ENCODE measurements at regions not wholly inside any gene's neighbourhood (a gene's known extent, or its start where the extent isn't known, plus 50 kb on each side); places are given as distances from the start of the nearest gene placed in this dataset.

GRCh38 chr7:115637128-115637527, 393.4 kb downstream of the TFEC start:
- TF ChIP-seq EZH2 (IDR thresholded peaks at IDR 0.05; ENCODE audit: borderline replicate concordance, insufficient read depth, low read depth, low read length, poor library complexity, severe bottlenecking), result no peak
- TF ChIP-seq CTCF (IDR thresholded peaks at IDR 0.05), result no peak
- Histone ChIP-seq H3K4me1 (ENCODE audit: control insufficient read depth in 2 of 2, insufficient read depth in 2 of 2, low read length in 2 of 2) (no peaks in the 10 kb centered on the region), H4K20me1 (ENCODE audit: control insufficient read depth, insufficient read depth, low read length, poor library complexity, severe bottlenecking) (no peaks in the 10 kb centered on the region), H3K27ac (ENCODE audit: low read length in 2 of 2) (no peak overlapping the region), H3K4me3 (ENCODE audit: control extremely low read depth in 1 of 5, extremely low read depth in 1 of 5, insufficient read depth in 1 of 5, low read depth in 2 of 5, low read length in 4 of 5) (no peak overlapping the region), H3K36me3 (replicated peaks in 1 of 2; ENCODE audit: control extremely low read depth in 1 of 2, control insufficient read depth in 1 of 2, extremely low read depth in 1 of 2, insufficient read depth in 2 of 2, low read length in 1 of 2) (no peaks in the 10 kb centered on the region), H3K9me3 (ENCODE audit: control extremely low read depth in 1 of 3, control insufficient read depth in 2 of 3, insufficient read depth in 1 of 3, low read length in 2 of 3) (no peaks in the 10 kb centered on the region), H3K79me2 (ENCODE audit: control insufficient read depth, insufficient read depth, low read length) (no peaks in the 10 kb centered on the region), H3K9ac (ENCODE audit: low read length) (no peak overlapping the region), H3K4me2 (replicated peaks; ENCODE audit: low read depth, low read length, poor library complexity, severe bottlenecking) (no peak overlapping the region), H2AFZ (ENCODE audit: insufficient read depth, low read depth, low read length, poor library complexity, severe bottlenecking) (no peak overlapping the region), H3K27me3 (replicated peaks in 1 of 4; ENCODE audit: control extremely low read depth in 1 of 4, control insufficient read depth in 3 of 4, insufficient read depth in 4 of 4, low read length in 3 of 4) (no peaks in the 10 kb centered on the region)
- Mint-ChIP-seq H3K4me1 (no peaks in the 10 kb centered on the region), H3K9me3 (ENCODE audit: insufficient read depth) (peaks cover 8% of the 10 kb centered on the region), H3K4me3 (no peak overlapping the region), H3K27me3 (no peaks in the 10 kb centered on the region), H3K27ac (no peak overlapping the region)
- ChIA-PET POLR2A (no interaction called here), CTCF (no interaction called here)
- DNase-seq (no peak), ATAC-seq (ENCODE audit: low read depth) (no peak)
- intact Hi-C loops (cut with micrococcal nuclease), result no loop called here
- 60% methylated on average over 2 of the region's 2 CpGs for WGBS (ENCODE audit: insufficient coverage)

- no CpG with 5 or more reads among the region's 6 CpGs for WGBS (ENCODE audit: insufficient coverage)
- H3K27ac Mint-ChIP-seq, result no peak overlapping the region
- intact Hi-C loops (cut with micrococcal nuclease), result no loop called here
- H2AFZ ChIP-seq (ENCODE audit: insufficient read depth, low read depth, low read length, poor library complexity, severe bottlenecking), result no peak overlapping the region
- H3K4me3 Mint-ChIP-seq, result no peak overlapping the region
- H3K4me3 ChIP-seq (ENCODE audit: control extremely low read depth in 1 of 5, extremely low read depth in 1 of 5, insufficient read depth in 1 of 5, low read depth in 2 of 5, low read length in 4 of 5), result no peak overlapping the region
- no peaks in the 10 kb centered on the region for H3K27me3 ChIP-seq (replicated peaks in 1 of 4; ENCODE audit: control extremely low read depth in 1 of 4, control insufficient read depth in 3 of 4, insufficient read depth in 4 of 4, low read length in 3 of 4)
- ChIA-PET POLR2A (no interaction called here), CTCF (no interaction called here)
- H3K4me1 ChIP-seq (ENCODE audit: control insufficient read depth in 2 of 2, insufficient read depth in 2 of 2, low read length in 2 of 2), result no peaks in the 10 kb centered on the region
- H3K36me3 ChIP-seq (replicated peaks in 1 of 2; ENCODE audit: control extremely low read depth in 1 of 2, control insufficient read depth in 1 of 2, extremely low read depth in 1 of 2, insufficient read depth in 2 of 2, low read length in 1 of 2), result no peaks in the 10 kb centered on the region
- no peaks in the 10 kb centered on the region for H4K20me1 ChIP-seq (ENCODE audit: control insufficient read depth, insufficient read depth, low read length, poor library complexity, severe bottlenecking)
- no peaks in the 10 kb centered on the region for H3K79me2 ChIP-seq (ENCODE audit: control insufficient read depth, insufficient read depth, low read length)
- no peak overlapping the region for H3K27ac ChIP-seq (ENCODE audit: low read length in 2 of 2)
- H3K9ac ChIP-seq (ENCODE audit: low read length), result no peak overlapping the region
- no peak overlapping the region for H3K4me2 ChIP-seq (replicated peaks; ENCODE audit: low read depth, low read length, poor library complexity, severe bottlenecking)
- TF ChIP-seq EZH2 (IDR thresholded peaks at IDR 0.05; ENCODE audit: borderline replicate concordance, insufficient read depth, low read depth, low read length, poor library complexity, severe bottlenecking) (no peak), CTCF (IDR thresholded peaks at IDR 0.05) (no peak)
- no peaks in the 10 kb centered on the region for H3K4me1 Mint-ChIP-seq
- peaks cover 2% of the 10 kb centered on the region for H3K9me3 Mint-ChIP-seq (ENCODE audit: insufficient read depth)
- DNase-seq (no peak), ATAC-seq (ENCODE audit: low read depth) (no peak)
- no peaks in the 10 kb centered on the region for H3K27me3 Mint-ChIP-seq
- H3K9me3 ChIP-seq (ENCODE audit: control extremely low read depth in 1 of 3, control insufficient read depth in 2 of 3, insufficient read depth in 1 of 3, low read length in 2 of 3), result no peaks in the 10 kb centered on the region
Observed at GRCh38 chr7:115635876-115636275, 394.7 kb downstream of the TFEC start.
